GM19238 (cell line): ENCODE measurements at regions not wholly inside any gene's neighbourhood (a gene's known extent, or its start where the extent isn't known, plus 50 kb on each side); places are given as distances from the start of the nearest gene placed in this dataset.
"Not testable (repeated sequence)": the region's sequence is repeated elsewhere in the genome, so short reads cannot be mapped to it uniquely, and the experiment has no call there.

Experiments used
- DNase-seq: peaks from one replicate; pipeline ENCODE4 v3.0.0; 2011; ENCODE audit warnings: low spot score; ENCODE audit not compliant: insufficient read length

- DNase-seq, result not testable (repeated sequence)
Observed at GRCh38 chr9:33734941-33735835, 60.2 kb upstream of the PRSS3 start.

GRCh38 chr9:33737811-33738606, 57.4 kb upstream of the PRSS3 start:
- no peak for DNase-seq

- no peak for DNase-seq
Observed at GRCh38 chr9:33739398-33739797, 56.0 kb upstream of the PRSS3 start.

GRCh38 chr9:33740075-33740474, 55.3 kb upstream of the PRSS3 start:
- DNase-seq, result no peak

GRCh38 chr9:33740958-33741357, 54.4 kb upstream of the PRSS3 start:
- DNase-seq, result not testable (repeated sequence)

GRCh38 chr9:33742051-33742450, 53.3 kb upstream of the PRSS3 start:
- no peak for DNase-seq

- DNase-seq, result no peak
Observed at GRCh38 chr9:33742519-33742918, 52.8 kb upstream of the PRSS3 start.
